Stomach (tissue), 8 donors: ENCODE measurements at regions not wholly inside any gene's neighbourhood (a gene's known extent, or its start where the extent isn't known, plus 50 kb on each side); places are given as distances from the start of the nearest gene placed in this dataset.

ENCODE experiments used
- DNase-seq, 2 donors: peaks; one replicate each; pipeline versions ENCODE4 v3.0.0 to v3.0.0-alpha.2; 2013 to 2019
- H3K27ac ChIP-seq, 5 donors: fragments of 200-600 bp in 4 of 5; sonication (generic) in 4 of 5; one replicate each; pipeline ENCODE4 v1.5.1; 2013 to 2019; ENCODE audit warnings: mild to moderate bottlenecking in 1 of 5, moderate library complexity in 1 of 5
- H3K27me3 ChIP-seq, 3 donors: fragments of 200-600 bp; sonication (generic); one replicate each; pipeline ENCODE4 v1.5.1; 2017 to 2019; ENCODE audit warnings: mixed run types in 1 of 3
- H3K36me3 ChIP-seq, 4 donors: fragments of 200-600 bp; sonication (generic); 1 replicate in 3 of 4; 2 replicates in 1 of 4; pipeline ENCODE4 v1.5.1; 2016 to 2019
- H3K4me1 ChIP-seq, 4 donors: fragments of 200-600 bp; sonication (generic); one replicate each; pipeline ENCODE4 v1.5.1; 2016 to 2019
- H3K4me3 ChIP-seq, 4 donors: fragments of 200-600 bp; sonication (generic) in 3 of 4; one replicate each; pipeline ENCODE4 v1.5.1; 2016 to 2019; ENCODE audit warnings: mild to moderate bottlenecking in 1 of 4
- H3K9me3 ChIP-seq, 4 donors: fragments of 200-600 bp; sonication (generic); one replicate each; pipeline ENCODE4 v1.5.1; 2016 to 2019
- CTCF ChIP-seq, 7 experiments: fragments of 450-650 bp in 4 of 7; fragments of 200-600 bp in 3 of 7; sonication (generic) in 3 of 7; IDR thresholded peaks; one replicate each; pipeline ENCODE4 v1.5.1; 2016 to 2019; ENCODE audit warnings: antibody characterized with exemption in 7 of 7, control low read depth in 2 of 7, mild to moderate bottlenecking in 1 of 7
- EP300 ChIP-seq: sonication (generic); formaldehyde crosslinking; IDR thresholded peaks from one replicate; pipeline ENCODE4 v1.6.1; 2017; ENCODE audit warnings: antibody characterized with exemption
- POLR2A ChIP-seq, 4 donors: fragments of 450-650 bp; IDR thresholded peaks; one replicate each; pipeline ENCODE4 v1.6.1; 2016; ENCODE audit warnings: antibody characterized with exemption in 4 of 4, control low read depth in 2 of 4, mild to moderate bottlenecking in 1 of 4, moderate library complexity in 1 of 4
- POLR2AphosphoS5 ChIP-seq, 3 donors: sonication (generic); formaldehyde crosslinking; IDR thresholded peaks; one replicate each; pipeline ENCODE4 v1.6.1; 2016; ENCODE audit warnings: antibody characterized with exemption in 3 of 3
- WGBS, 5 donors: extraction: QIAGEN DNeasy Blood & Tissue Kit in 3 of 5; methylation state at CpG; one replicate each; pipeline versions ENCODE4 v1.1.5 to v1.1.7; 2013 to 2018; 5-methylcytosine and 5-hydroxymethylcytosine counted together
- intact Hi-C: fragments of 100-400 bp; cut with DNase I; formaldehyde crosslinking; loops from one replicate; pipeline ENCODE4 v1.15.1; 2023; ENCODE audit warnings: low total_unique reads
- donor health status: healthy with polysubstance abuse.
- donor health status: Bipolar disorder and iron deficiency.
- donor health status: healthy.

- Histone ChIP-seq H3K4me1 (no peaks in the 10 kb centered on the region), H3K4me3 (no peak overlapping the region), H3K27ac (no peak overlapping the region), H3K27me3 (no peaks in the 10 kb centered on the region), H3K9me3 (no peaks in the 10 kb centered on the region), H3K36me3 (no peaks in the 10 kb centered on the region)
- TF ChIP-seq EP300 (no peak), CTCF (IDR thresholded peaks at IDR 0.05) (no peak)
- 68 to 88% (median 79%) methylated on average over 3 of the region's 3 CpGs for WGBS, 5 donors
- intact Hi-C loops, result no loop called here
- DNase-seq, result no peak
These were observed 290.0 kb downstream of the PRL start for GRCh38 chr6:22006795-22007194.

GRCh38 chr6:22007469-22007868 is 289.4 kb downstream of the PRL start:
- Histone ChIP-seq H3K4me3 (no peak overlapping the region), H3K27ac (no peak overlapping the region), H3K4me1 (no peaks in the 10 kb centered on the region), H3K36me3 (no peaks in the 10 kb centered on the region), H3K9me3 (no peaks in the 10 kb centered on the region), H3K27me3 (no peaks in the 10 kb centered on the region)
- no peak for TF ChIP-seq POLR2A (IDR thresholded peaks at IDR 0.05)
- no peak for DNase-seq
- intact Hi-C loops, result no loop called here
- 58 to 81% (median 66%) methylated on average over 3 of the region's 3 CpGs for WGBS, 5 donors

- Histone ChIP-seq H3K36me3 (no peaks in the 10 kb centered on the region), H3K27me3 (no peaks in the 10 kb centered on the region), H3K4me1 (no peaks in the 10 kb centered on the region), H3K4me3 (no peak overlapping the region), H3K27ac (no peak overlapping the region), H3K9me3 (no peaks in the 10 kb centered on the region)
- no peak for TF ChIP-seq POLR2AphosphoS5 (IDR thresholded peaks at IDR 0.05)
- no peak for TF ChIP-seq EP300
- no peak for TF ChIP-seq CTCF (IDR thresholded peaks at IDR 0.05)
- TF ChIP-seq POLR2A (IDR thresholded peaks at IDR 0.05), result no peak
- intact Hi-C loops, result no loop called here
- WGBS, 5 donors, result 85 to 91% (median 90%) methylated on average over 3 of the region's 3 CpGs
- DNase-seq, result no peak
These were observed 288.5 kb downstream of the PRL start for GRCh38 chr6:22008248-22008836.

GRCh38 chr6:22010102-22010501 is 286.7 kb downstream of the PRL start:
- no peak overlapping the region for H3K4me3 ChIP-seq
- no peaks in the 10 kb centered on the region for H3K9me3 ChIP-seq
- H3K27me3 ChIP-seq, result no peaks in the 10 kb centered on the region
- WGBS, 5 donors, result 61 to 86% (median 79%) methylated on average over 3 of the region's 3 CpGs
- no peaks in the 10 kb centered on the region for H3K36me3 ChIP-seq
- intact Hi-C loops, result no loop called here
- DNase-seq, result no peak
- TF ChIP-seq POLR2A (IDR thresholded peaks at IDR 0.05), result no peak
- no peak for TF ChIP-seq EP300
- TF ChIP-seq CTCF (IDR thresholded peaks at IDR 0.05), result no peak
- no peak for TF ChIP-seq POLR2AphosphoS5 (IDR thresholded peaks at IDR 0.05)
- H3K4me1 ChIP-seq, result no peaks in the 10 kb centered on the region
- H3K27ac ChIP-seq, result no peak overlapping the region

- Histone ChIP-seq H3K4me1 (no peaks in the 10 kb centered on the region), H3K27ac (no peak overlapping the region), H3K36me3 (no peaks in the 10 kb centered on the region), H3K4me3 (no peak overlapping the region), H3K9me3 (no peaks in the 10 kb centered on the region), H3K27me3 (no peaks in the 10 kb centered on the region)
- intact Hi-C loops, result no loop called here
- TF ChIP-seq POLR2AphosphoS5 (IDR thresholded peaks at IDR 0.05) (no peak), EP300 (no peak), POLR2A (IDR thresholded peaks at IDR 0.05) (no peak), CTCF (IDR thresholded peaks at IDR 0.05) (no peak)
- no peak for DNase-seq
- WGBS, 5 donors, result 73 to 91% (median 88%) methylated on average over 7 of the region's 7 CpGs
These were observed 281.6 kb downstream of the PRL start for GRCh38 chr6:22015216-22015615.
